Heart right ventricle (tissue), 16 donors: ENCODE measurements at regions not wholly inside any gene's neighbourhood (a gene's known extent, or its start where the extent isn't known, plus 50 kb on each side); places are given as distances from the start of the nearest gene placed in this dataset.

ENCODE experiments used
- ATAC-seq, 8 donors: fragments of 200-7000 bp; cut with Tn5 transposase; one replicate each; pipeline ENCODE4 v1.9.1; 2020; ENCODE audit warnings: mild to moderate bottlenecking in 8 of 8, moderate library complexity in 8 of 8, moderate number of reproducible peaks in 1 of 8
- DNase-seq, 2 donors: peaks; one replicate each; pipeline ENCODE4 v3.0.0-alpha.2; 2020
- H3K27ac ChIP-seq, 10 donors: fragments of 200-600 bp; sonication (generic) in 2 of 10; one replicate each; pipeline versions ENCODE4 v1.5.0 to v1.8.0; 2020 to 2022; ENCODE audit warnings: mild to moderate bottlenecking in 3 of 10
- H3K27me3 ChIP-seq, 7 donors: fragments of 200-600 bp; one replicate each; pipeline ENCODE4 v1.8.0; 2021 to 2022; ENCODE audit warnings: mild to moderate bottlenecking in 2 of 7
- H3K36me3 ChIP-seq, 9 donors: fragments of 200-600 bp; sonication (generic) in 1 of 9; one replicate each; pipeline versions ENCODE4 v1.5.0 to v1.8.0; 2020 to 2022; ENCODE audit warnings: mild to moderate bottlenecking in 2 of 9
- H3K4me1 ChIP-seq, 9 donors: fragments of 200-600 bp; sonication (generic) in 1 of 9; one replicate each; pipeline versions ENCODE4 v1.5.0 to v1.8.0; 2020 to 2022; ENCODE audit warnings: mild to moderate bottlenecking in 4 of 9
- H3K4me3 ChIP-seq, 10 donors: fragments of 200-600 bp; sonication (generic) in 2 of 10; one replicate each; pipeline versions ENCODE4 v1.5.0 to v1.8.0; 2020 to 2022; ENCODE audit warnings: mild to moderate bottlenecking in 7 of 10, moderate library complexity in 2 of 10
- H3K9me3 ChIP-seq, 11 donors: fragments of 200-600 bp in 10 of 11; sonication (generic) in 2 of 11; one replicate each; pipeline versions ENCODE4 v1.5.0 to v1.8.0; 2013 to 2022; ENCODE audit warnings: mild to moderate bottlenecking in 2 of 11, control low read depth in 1 of 11, moderate library complexity in 1 of 11
- WGBS, 2 donors: extraction: QIAGEN DNeasy Blood & Tissue Kit; methylation state at CpG; one replicate each; pipeline ENCODE4 v1.1.7; 2013; ENCODE audit warnings: inconsistent platforms in 1 of 2; 5-methylcytosine and 5-hydroxymethylcytosine counted together
- intact Hi-C, 10 donors: fragments of 100-400 bp; cut with DNase I; formaldehyde crosslinking; loops; one replicate each; pipeline versions ENCODE4 v1.11.1 to v1.14.2; 2022
- TF ChIP-seq, protein P1 (sequence below), 9 donors: fragments of 200-600 bp; sonication (generic) in 2 of 9; IDR thresholded peaks; one replicate each; pipeline versions ENCODE4 v1.5.0 to v1.8.0; 2021 to 2022; ENCODE audit warnings: antibody characterized with exemption in 9 of 9, mild to moderate bottlenecking in 5 of 9, moderate library complexity in 1 of 9
- donor health status: Arrhythmogenic right ventricular cardiomyopathy.
- donor health status: ischemic (EF 13 %, LVEDD 7.1; RV severe dilation, severe dysfunction).
- donor health status: healthy with polysubstance abuse.
- donor health status: DM: no; HTN: yes; CAD: no.
- donor health status: DM: no; HTN: no; CAD: no.
- donor health status: ischemic (EF 25% LVEDD 6.9; RV normal size, moderate dysfunction).
- donor health status: ischemic (EF 25% LVEDD 5.7; RV mildly dilated, moderate dysfunction).
- donor health status: healthy.
- donor health status: DM: yes; HTN: yes; CAD: no.
- donor health status: Ischemic cardiomyopathy.
- donor health status: ischemic (EF 35%, LVEDD 5.7; RV mildly dilated, moderate dysfunction).
- donor health status: nonischemic (EF 11% LVEDD 7.7; RV severe dilation, severe dysfunction).
- donor health status: DM: yes; HTN: yes; CAD: no.
- donor health status: PGD.
- donor health status: ischemic (EF 29% LVEDD 5.4; RV normal size, mild dysfunction).
- donor health status: nonischemic (EF 23%, LVEDD 6.1; RV moderate dilation, normal function).

GRCh38 chr3:144429719-144430121, 458.1 kb downstream of the DIPK2A start:
- H3K4me3 ChIP-seq = no peak overlapping the region
- peaks cover 0 to 5% (median 0%) of the 10 kb centered on the region in 11 donors for H3K9me3 ChIP-seq
- no peaks in the 10 kb centered on the region for H3K4me1 ChIP-seq
- 75% methylated on average over 3 of the region's 3 CpGs for WGBS, 2 donors
- DNase-seq (no peak), ATAC-seq (no peak)
- no peak overlapping the region for H3K27ac ChIP-seq
- no peaks in the 10 kb centered on the region for H3K36me3 ChIP-seq
- TF ChIP-seq, protein P1, sequence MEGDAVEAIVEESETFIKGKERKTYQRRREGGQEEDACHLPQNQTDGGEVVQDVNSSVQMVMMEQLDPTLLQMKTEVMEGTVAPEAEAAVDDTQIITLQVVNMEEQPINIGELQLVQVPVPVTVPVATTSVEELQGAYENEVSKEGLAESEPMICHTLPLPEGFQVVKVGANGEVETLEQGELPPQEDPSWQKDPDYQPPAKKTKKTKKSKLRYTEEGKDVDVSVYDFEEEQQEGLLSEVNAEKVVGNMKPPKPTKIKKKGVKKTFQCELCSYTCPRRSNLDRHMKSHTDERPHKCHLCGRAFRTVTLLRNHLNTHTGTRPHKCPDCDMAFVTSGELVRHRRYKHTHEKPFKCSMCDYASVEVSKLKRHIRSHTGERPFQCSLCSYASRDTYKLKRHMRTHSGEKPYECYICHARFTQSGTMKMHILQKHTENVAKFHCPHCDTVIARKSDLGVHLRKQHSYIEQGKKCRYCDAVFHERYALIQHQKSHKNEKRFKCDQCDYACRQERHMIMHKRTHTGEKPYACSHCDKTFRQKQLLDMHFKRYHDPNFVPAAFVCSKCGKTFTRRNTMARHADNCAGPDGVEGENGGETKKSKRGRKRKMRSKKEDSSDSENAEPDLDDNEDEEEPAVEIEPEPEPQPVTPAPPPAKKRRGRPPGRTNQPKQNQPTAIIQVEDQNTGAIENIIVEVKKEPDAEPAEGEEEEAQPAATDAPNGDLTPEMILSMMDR (IDR thresholded peaks at IDR 0.05) = no peak
- intact Hi-C loops = no loop called here
- no peaks in the 10 kb centered on the region for H3K27me3 ChIP-seq

DNA sequence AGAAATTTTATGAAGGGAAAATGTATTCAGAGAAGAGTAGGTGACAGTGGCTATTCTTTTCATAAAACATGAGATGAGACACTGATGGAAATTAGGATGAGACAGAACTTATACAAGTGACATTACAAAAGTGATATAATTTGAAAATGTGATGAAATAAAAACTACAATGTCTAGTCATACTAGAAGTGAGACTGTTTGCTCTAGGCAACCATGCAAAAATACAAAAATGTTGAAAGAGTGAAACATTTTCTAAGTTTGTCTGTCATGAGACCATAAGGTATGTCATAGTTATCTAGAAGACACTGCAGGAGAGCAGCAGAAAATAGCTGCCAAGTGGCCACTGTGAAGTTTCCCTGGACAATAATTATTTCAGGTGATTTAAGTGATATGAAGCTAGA, 459.5 kb downstream of the DIPK2A start:
- Histone ChIP-seq H3K4me3 (no peak overlapping the region), H3K9me3 (peaks cover 0 to 5% (median 0%) of the 10 kb centered on the region in 11 donors), H3K27me3 (no peaks in the 10 kb centered on the region), H3K4me1 (no peaks in the 10 kb centered on the region), H3K36me3 (no peaks in the 10 kb centered on the region), H3K27ac (no peak overlapping the region)
- intact Hi-C loops = no loop called here
- DNase-seq (no peak), ATAC-seq (no peak)
- TF ChIP-seq, protein P1 (IDR thresholded peaks at IDR 0.05) = no peak

DNA sequence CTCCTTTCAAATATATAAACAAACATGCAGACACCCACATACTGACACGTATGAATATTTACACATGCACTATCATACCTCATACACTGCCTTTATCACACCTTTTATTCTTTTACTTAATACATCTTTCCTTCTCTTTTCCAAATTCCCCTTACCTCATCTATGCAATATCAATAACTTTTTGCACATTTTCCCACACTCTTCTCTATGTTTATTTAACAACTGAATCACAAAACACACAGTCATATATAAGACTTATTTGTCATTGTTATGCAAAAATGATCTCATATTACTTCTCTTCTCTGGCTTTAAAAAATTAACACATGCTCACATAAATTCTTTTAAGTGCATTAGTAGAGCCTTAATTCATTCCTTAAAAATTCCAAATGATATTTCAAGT, 461.4 kb downstream of the DIPK2A start:
- no peaks in the 10 kb centered on the region for H3K4me1 ChIP-seq
- DNase-seq (no peak), ATAC-seq (no peak)
- peaks cover 0 to 5% (median 0%) of the 10 kb centered on the region in 11 donors for H3K9me3 ChIP-seq
- intact Hi-C loops = no loop called here
- TF ChIP-seq, protein P1 (IDR thresholded peaks at IDR 0.05) = no peak
- H3K4me3 ChIP-seq = no peak overlapping the region
- H3K27me3 ChIP-seq = no peaks in the 10 kb centered on the region
- H3K36me3 ChIP-seq = no peaks in the 10 kb centered on the region
- H3K27ac ChIP-seq = no peak overlapping the region
- WGBS, 2 donors = 84 to 86% methylated on average over 1 of the region's 1 CpG

DNA sequence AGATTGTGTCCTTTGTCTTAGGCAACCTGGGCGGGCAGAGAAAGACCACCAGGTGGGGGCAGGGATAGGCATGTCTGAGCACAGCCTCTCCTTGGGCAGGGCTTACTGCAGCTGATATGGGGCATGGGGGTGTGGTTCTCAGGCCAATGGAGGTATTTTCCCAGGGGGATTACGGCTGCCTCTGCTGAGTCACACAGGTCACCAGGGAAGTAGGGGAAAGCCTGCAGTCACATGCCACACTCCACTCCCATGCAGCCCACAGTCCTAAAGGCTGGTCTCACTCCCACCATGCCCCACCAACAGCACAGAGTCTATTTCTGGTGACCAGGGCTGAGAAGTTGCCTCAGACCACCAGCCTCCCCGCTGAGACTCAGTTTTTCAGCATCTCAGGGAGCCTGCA, 466.4 kb downstream of the DIPK2A start:
- TF ChIP-seq, protein P1 (IDR thresholded peaks at IDR 0.05) = no peak
- H3K36me3 ChIP-seq = no peaks in the 10 kb centered on the region
- 85 to 90% methylated on average over 3 of the region's 3 CpGs for WGBS, 2 donors

More for the DNA sequence above, 466.4 kb downstream of the DIPK2A start:
- intact Hi-C loops = no loop called here
- DNase-seq = no peak
- no peaks in the 10 kb centered on the region for H3K4me1 ChIP-seq
- no peak for ATAC-seq
- H3K27me3 ChIP-seq = no peaks in the 10 kb centered on the region
- peaks cover 0 to 5% (median 0%) of the 10 kb centered on the region in 11 donors for H3K9me3 ChIP-seq
- no peak overlapping the region for H3K4me3 ChIP-seq
- no peak overlapping the region for H3K27ac ChIP-seq
